ENCODE measurements at regions not wholly inside any gene's neighbourhood (a gene's known extent, or its start where the extent isn't known, plus 50 kb on each side); places are given as distances from the start of the nearest gene placed in this dataset.

DNA sequence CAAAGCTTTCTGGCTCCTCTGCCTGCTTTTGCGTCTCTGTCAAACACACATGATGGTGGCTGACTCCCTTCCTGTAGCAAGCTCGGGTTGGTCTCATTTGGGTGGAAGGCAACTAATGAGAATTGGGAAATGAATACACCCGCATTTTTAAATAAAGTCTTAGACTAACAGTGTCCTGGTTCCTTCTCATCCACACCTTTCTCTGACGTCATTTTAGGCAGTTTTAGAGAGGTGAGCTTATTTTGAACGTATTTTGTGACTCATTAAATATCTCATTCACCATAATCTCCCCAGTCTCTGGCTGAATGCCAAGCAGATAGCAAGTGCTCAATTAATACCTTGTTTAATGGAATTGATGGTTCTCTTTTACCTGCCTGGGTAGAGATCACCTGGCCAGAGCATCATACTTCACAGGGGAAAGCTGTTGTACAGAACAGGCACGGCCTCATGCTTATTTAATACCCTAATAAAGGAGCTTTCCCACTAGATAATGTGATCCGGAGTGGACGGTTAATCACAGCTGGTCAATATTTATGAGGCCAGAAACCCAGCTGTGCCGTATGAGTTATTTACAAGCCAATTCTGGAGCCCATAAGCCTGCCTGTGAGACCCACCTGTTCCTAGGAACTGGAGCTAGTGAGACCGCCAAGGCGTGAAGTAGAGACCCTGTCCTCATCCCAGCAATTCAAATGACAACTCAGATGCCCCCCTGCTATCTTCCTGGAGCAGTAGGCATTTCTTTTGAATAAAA lies 149.7 kb upstream of the PROK2 start:
- ChIA-PET POLR2A (ENCODE audit: unreplicated experiment) (no interaction called here), CTCF (no interaction called here)
- peaks cover 64% of the 10 kb centered on the region for H3K27me3 ChIP-seq (ENCODE audit: insufficient read depth, low read depth)
- H3K4me3 ChIP-seq, result no peak overlapping the region
- TF ChIP-seq EZH2 (IDR thresholded peaks at IDR 0.05; ENCODE audit: low read depth), result no peak
- TF ChIP-seq, protein P1, sequence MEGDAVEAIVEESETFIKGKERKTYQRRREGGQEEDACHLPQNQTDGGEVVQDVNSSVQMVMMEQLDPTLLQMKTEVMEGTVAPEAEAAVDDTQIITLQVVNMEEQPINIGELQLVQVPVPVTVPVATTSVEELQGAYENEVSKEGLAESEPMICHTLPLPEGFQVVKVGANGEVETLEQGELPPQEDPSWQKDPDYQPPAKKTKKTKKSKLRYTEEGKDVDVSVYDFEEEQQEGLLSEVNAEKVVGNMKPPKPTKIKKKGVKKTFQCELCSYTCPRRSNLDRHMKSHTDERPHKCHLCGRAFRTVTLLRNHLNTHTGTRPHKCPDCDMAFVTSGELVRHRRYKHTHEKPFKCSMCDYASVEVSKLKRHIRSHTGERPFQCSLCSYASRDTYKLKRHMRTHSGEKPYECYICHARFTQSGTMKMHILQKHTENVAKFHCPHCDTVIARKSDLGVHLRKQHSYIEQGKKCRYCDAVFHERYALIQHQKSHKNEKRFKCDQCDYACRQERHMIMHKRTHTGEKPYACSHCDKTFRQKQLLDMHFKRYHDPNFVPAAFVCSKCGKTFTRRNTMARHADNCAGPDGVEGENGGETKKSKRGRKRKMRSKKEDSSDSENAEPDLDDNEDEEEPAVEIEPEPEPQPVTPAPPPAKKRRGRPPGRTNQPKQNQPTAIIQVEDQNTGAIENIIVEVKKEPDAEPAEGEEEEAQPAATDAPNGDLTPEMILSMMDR (conservative IDR thresholded peaks at IDR 0.05), result no peak
- H2AFZ ChIP-seq, result no peak overlapping the region
- no peak overlapping the region for H3K27ac ChIP-seq
- H3K4me1 ChIP-seq (replicated peaks; ENCODE audit: insufficient read depth), result no peaks in the 10 kb centered on the region
- intact Hi-C loops (cut with micrococcal nuclease; ENCODE audit: unreplicated experiment), result no loop called here
- H3F3A ChIP-seq (ENCODE audit: insufficient read depth, low read depth), result no peaks in the 10 kb centered on the region
- H3K4me2 ChIP-seq, result no peak overlapping the region
- no peaks in the 10 kb centered on the region for H3K79me2 ChIP-seq (ENCODE audit: low read depth)
- no peaks in the 10 kb centered on the region for H3K9me2 ChIP-seq (ENCODE audit: insufficient read depth)
- H4K20me1 ChIP-seq (ENCODE audit: insufficient read depth), result no peaks in the 10 kb centered on the region
- DNase-seq, result no peak
- BruUV-seq (replicated peaks), result no TSS peak
- no peaks in the 10 kb centered on the region for H3K36me3 ChIP-seq (ENCODE audit: low read depth)
- no peaks in the 10 kb centered on the region for H3K9me3 ChIP-seq (ENCODE audit: insufficient read depth, low read depth)

DNA sequence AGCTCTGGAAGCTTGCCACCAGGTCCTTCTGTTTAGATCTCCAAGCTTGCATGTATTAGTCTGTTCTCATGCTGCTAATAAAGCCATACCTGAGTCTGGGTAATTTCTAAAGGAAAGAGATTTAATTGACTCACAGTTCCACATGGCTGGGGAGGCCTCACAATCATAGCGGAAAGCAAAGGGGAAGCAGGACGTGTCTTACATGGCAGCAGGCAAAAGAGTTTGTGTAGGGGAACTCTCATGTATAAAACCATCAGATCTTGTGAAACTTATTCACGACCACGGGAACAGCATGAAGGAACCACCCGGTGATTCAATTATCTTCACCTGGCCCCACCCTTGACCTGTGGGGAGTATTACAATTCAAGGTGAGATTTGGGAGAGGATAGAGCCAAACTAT lies 147.0 kb upstream of the PROK2 start:
- no peaks in the 10 kb centered on the region for H3F3A ChIP-seq (ENCODE audit: insufficient read depth, low read depth)
- H3K27me3 ChIP-seq (ENCODE audit: insufficient read depth, low read depth), result peaks cover 59% of the 10 kb centered on the region
- no peak overlapping the region for H3K27ac ChIP-seq
- no TSS peak for BruUV-seq (replicated peaks)
- H3K4me2 ChIP-seq, result no peak overlapping the region
- TF ChIP-seq, protein P1 (conservative IDR thresholded peaks at IDR 0.05), result no peak
- no peak for TF ChIP-seq EZH2 (IDR thresholded peaks at IDR 0.05; ENCODE audit: low read depth)
- POLR2A ChIA-PET (ENCODE audit: unreplicated experiment), result no interaction called here
- no peaks in the 10 kb centered on the region for H3K79me2 ChIP-seq (ENCODE audit: low read depth)
- H2AFZ ChIP-seq, result no peak overlapping the region
- H3K36me3 ChIP-seq (ENCODE audit: low read depth), result no peaks in the 10 kb centered on the region
- no peaks in the 10 kb centered on the region for H3K9me2 ChIP-seq (ENCODE audit: insufficient read depth)
- H3K9me3 ChIP-seq (ENCODE audit: insufficient read depth, low read depth), result no peaks in the 10 kb centered on the region
- H3K4me3 ChIP-seq, result no peak overlapping the region
- intact Hi-C loops (cut with micrococcal nuclease; ENCODE audit: unreplicated experiment), result no loop called here
- CTCF ChIA-PET, result no interaction called here
- no peaks in the 10 kb centered on the region for H3K4me1 ChIP-seq (replicated peaks; ENCODE audit: insufficient read depth)
- DNase-seq, result no peak
- H4K20me1 ChIP-seq (ENCODE audit: insufficient read depth), result no peaks in the 10 kb centered on the region

DNA sequence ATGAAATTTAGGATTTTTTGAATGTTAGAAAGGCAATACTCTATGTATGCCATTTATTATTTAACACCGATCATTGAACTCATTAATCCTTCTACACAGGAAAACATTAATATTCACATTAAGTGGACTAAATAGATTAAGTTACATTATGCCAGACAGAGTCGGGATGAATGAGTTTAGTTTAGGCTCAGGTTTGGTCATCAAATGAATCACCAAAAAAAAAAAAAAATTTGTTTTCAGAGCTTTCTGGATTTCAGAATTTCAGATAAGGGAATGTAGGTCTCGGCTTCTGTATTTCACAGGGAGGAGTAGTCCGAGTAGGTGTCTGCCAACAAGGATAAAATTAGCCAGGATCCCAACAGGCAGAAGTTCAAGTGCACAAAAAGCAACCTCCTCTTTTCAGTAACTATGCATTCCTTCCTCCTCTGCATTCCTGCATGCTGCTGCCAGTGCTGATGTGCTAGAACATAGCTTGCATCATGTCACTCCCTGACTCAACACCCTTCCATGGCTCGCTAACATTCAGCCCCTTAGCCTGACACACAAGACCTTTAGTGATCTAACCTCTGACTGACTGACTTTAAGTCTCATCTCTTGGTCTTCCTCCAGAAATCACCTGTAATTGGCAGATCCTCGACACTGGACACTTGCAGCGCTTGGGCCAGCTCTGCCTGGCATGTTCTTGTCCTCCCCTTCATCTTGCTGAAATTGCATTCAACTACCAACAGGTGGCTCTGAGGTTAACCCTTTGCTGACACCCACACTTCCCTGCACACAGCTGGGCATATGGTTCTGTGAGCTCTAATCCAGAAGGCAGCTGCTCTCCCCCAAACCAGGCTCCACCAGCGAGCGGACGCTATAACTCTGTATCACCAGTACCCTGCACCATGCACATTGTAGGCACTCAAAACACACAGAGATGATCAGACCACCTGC lies 145.4 kb upstream of the PROK2 start:
- no peaks in the 10 kb centered on the region for H3K9me2 ChIP-seq (ENCODE audit: insufficient read depth)
- no peak overlapping the region for H3K4me3 ChIP-seq
- no peak overlapping the region for H3K27ac ChIP-seq
- H3K9me3 ChIP-seq (ENCODE audit: insufficient read depth, low read depth), result no peaks in the 10 kb centered on the region
- DNase-seq, result no peak
- H3K79me2 ChIP-seq (ENCODE audit: low read depth), result no peaks in the 10 kb centered on the region
- TF ChIP-seq EZH2 (IDR thresholded peaks at IDR 0.05; ENCODE audit: low read depth), result no peak
- no peaks in the 10 kb centered on the region for H3K36me3 ChIP-seq (ENCODE audit: low read depth)
- intact Hi-C loops (cut with micrococcal nuclease; ENCODE audit: unreplicated experiment), result no loop called here
- no TSS peak for BruUV-seq (replicated peaks)
- ChIA-PET CTCF (no interaction called here), POLR2A (ENCODE audit: unreplicated experiment) (interaction anchor here (0.6 kb wide), 1 partner anchor 918 kb away, joined by 5 read pairs; the partner anchor contains the start of gene SHQ1)
- no peak overlapping the region for H2AFZ ChIP-seq
- no peaks in the 10 kb centered on the region for H4K20me1 ChIP-seq (ENCODE audit: insufficient read depth)
- no peaks in the 10 kb centered on the region for H3F3A ChIP-seq (ENCODE audit: insufficient read depth, low read depth)
- H3K27me3 ChIP-seq (ENCODE audit: insufficient read depth, low read depth), result peaks cover 45% of the 10 kb centered on the region
- no peak overlapping the region for H3K4me2 ChIP-seq
- H3K4me1 ChIP-seq (replicated peaks; ENCODE audit: insufficient read depth), result no peaks in the 10 kb centered on the region
